HL-60 (cell line): ENCODE measurements at regions not wholly inside any gene's neighbourhood (a gene's known extent, or its start where the extent isn't known, plus 50 kb on each side); places are given as distances from the start of the nearest gene placed in this dataset.

Experiments used
- DNase-seq, 2 experiments: peaks; one replicate each; pipeline ENCODE4 v3.0.0-alpha.2; 2010 to 2020; ENCODE audit warnings: low read depth in 1 of 2, low spot score in 1 of 2
- H3K27ac ChIP-seq: fragments of 250-450 bp; sonication (Bioruptor Pico); replicated peaks from 2 replicates; pipeline ENCODE4 v1.5.1; 2020; ENCODE audit warnings: mild to moderate bottlenecking, moderate library complexity
- H3K27me3 ChIP-seq: fragments of 250-450 bp; sonication (Bioruptor Pico); 2 replicates; pipeline ENCODE4 v1.5.1; 2021; ENCODE audit warnings: mild to moderate bottlenecking, moderate library complexity; ENCODE audit not compliant: insufficient read depth, poor library complexity, severe bottlenecking
- H3K4me3 ChIP-seq: replicated peaks from 2 replicates; pipeline ENCODE4 v1.5.1; 2011; ENCODE audit warnings: mild to moderate bottlenecking, control low read depth, low read length; ENCODE audit not compliant: insufficient read depth
- CTCF ChIP-seq: IDR thresholded peaks from one replicate; pipeline ENCODE4 v1.5.1; 2011; ENCODE audit warnings: low read length, control low read depth, inconsistent platforms; ENCODE audit not compliant: insufficient read depth
- GABPA ChIP-seq: IDR thresholded peaks from 2 replicates; pipeline ENCODE4 v1.6.1; 2012; ENCODE audit warnings: low read depth
- POLR2AphosphoS5 ChIP-seq: IDR thresholded peaks from 2 replicates; pipeline ENCODE4 v1.6.1; 2012; ENCODE audit warnings: low read depth
- REST ChIP-seq: IDR thresholded peaks from 2 replicates; pipeline ENCODE4 v1.6.1; 2012; ENCODE audit warnings: low read depth; ENCODE audit not compliant: insufficient replicate concordance
- SPI1 ChIP-seq: IDR thresholded peaks from 2 replicates; pipeline ENCODE4 v1.6.1; 2012; ENCODE audit warnings: low read depth, mild to moderate bottlenecking, borderline replicate concordance

GRCh38 chr18:40004246-40004645 lies 1950.8 kb upstream of the PIK3C3 start:
- DNase-seq = no peak

GRCh38 chr18:39998317-39998716 lies 1956.7 kb upstream of the PIK3C3 start:
- Histone ChIP-seq H3K27ac (no peak overlapping the region), H3K4me3 (no peak overlapping the region), H3K27me3 (no peaks in the 10 kb centered on the region)
- no peak for DNase-seq
- no peak for TF ChIP-seq GABPA
- TF ChIP-seq POLR2AphosphoS5 = no peak
- no peak for TF ChIP-seq REST
- no peak for TF ChIP-seq CTCF
- TF ChIP-seq SPI1 = no peak

More at GRCh38 chr18:40004246-40004645, 1950.8 kb upstream of the PIK3C3 start:
- Histone ChIP-seq H3K27ac (no peak overlapping the region), H3K4me3 (no peak overlapping the region), H3K27me3 (no peaks in the 10 kb centered on the region)
- no peak for TF ChIP-seq CTCF
- no peak for TF ChIP-seq REST

GRCh38 chr18:39994498-39994897 lies 1960.5 kb upstream of the PIK3C3 start:
- no peak for DNase-seq
- TF ChIP-seq CTCF (no peak), POLR2AphosphoS5 (no peak), GABPA (no peak), REST (no peak), SPI1 (no peak)
- H3K27ac ChIP-seq = no peak overlapping the region
- no peaks in the 10 kb centered on the region for H3K27me3 ChIP-seq
- H3K4me3 ChIP-seq = no peak overlapping the region
